ENCODE measurements at regions not wholly inside any gene's neighbourhood (a gene's known extent, or its start where the extent isn't known, plus 50 kb on each side); places are given as distances from the start of the nearest gene placed in this dataset.
"Not testable (repeated sequence)": the region's sequence is repeated elsewhere in the genome, so short reads cannot be mapped to it uniquely, and the experiment has no call there.

GRCh38 chr21:9815181-9815789 is 706.1 kb upstream of the TPTE start:
- TF ChIP-seq POLR2A (IDR thresholded peaks at IDR 0.05), result not testable (repeated sequence)
- TF ChIP-seq, protein P1, sequence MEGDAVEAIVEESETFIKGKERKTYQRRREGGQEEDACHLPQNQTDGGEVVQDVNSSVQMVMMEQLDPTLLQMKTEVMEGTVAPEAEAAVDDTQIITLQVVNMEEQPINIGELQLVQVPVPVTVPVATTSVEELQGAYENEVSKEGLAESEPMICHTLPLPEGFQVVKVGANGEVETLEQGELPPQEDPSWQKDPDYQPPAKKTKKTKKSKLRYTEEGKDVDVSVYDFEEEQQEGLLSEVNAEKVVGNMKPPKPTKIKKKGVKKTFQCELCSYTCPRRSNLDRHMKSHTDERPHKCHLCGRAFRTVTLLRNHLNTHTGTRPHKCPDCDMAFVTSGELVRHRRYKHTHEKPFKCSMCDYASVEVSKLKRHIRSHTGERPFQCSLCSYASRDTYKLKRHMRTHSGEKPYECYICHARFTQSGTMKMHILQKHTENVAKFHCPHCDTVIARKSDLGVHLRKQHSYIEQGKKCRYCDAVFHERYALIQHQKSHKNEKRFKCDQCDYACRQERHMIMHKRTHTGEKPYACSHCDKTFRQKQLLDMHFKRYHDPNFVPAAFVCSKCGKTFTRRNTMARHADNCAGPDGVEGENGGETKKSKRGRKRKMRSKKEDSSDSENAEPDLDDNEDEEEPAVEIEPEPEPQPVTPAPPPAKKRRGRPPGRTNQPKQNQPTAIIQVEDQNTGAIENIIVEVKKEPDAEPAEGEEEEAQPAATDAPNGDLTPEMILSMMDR (IDR thresholded peaks at IDR 0.05), result not testable (repeated sequence)

All from thyroid gland (tissue), 4 donors.